ENCODE measurements at regions not wholly inside any gene's neighbourhood (a gene's known extent, or its start where the extent isn't known, plus 50 kb on each side); places are given as distances from the start of the nearest gene placed in this dataset.
"Not testable (repeated sequence)": the region's sequence is repeated elsewhere in the genome, so short reads cannot be mapped to it uniquely, and the experiment has no call there.

GRCh38 chr15:31487811-31488436 is 161.3 kb downstream of the KLF13 start:
- no peak for DNase-seq (ENCODE audit: low spot score)

- peak; percentile 75 for DNase-seq (ENCODE audit: low spot score)
Measured at GRCh38 chr15:31488437-31489204, 162.0 kb downstream of the KLF13 start.

GRCh38 chr15:31489281-31489680 is 162.6 kb downstream of the KLF13 start:
- DNase-seq (ENCODE audit: low spot score): no peak

GRCh38 chr15:31489801-31490646 is 163.4 kb downstream of the KLF13 start:
- peak; percentile 70 for DNase-seq (ENCODE audit: low spot score)

- DNase-seq (ENCODE audit: low spot score): no peak
Measured at GRCh38 chr15:31494786-31495185, 168.2 kb downstream of the KLF13 start.

GRCh38 chr15:31495281-31495680 is 168.6 kb downstream of the KLF13 start:
- DNase-seq (ENCODE audit: low spot score): no peak

- no peak for DNase-seq (ENCODE audit: low spot score)
Measured at GRCh38 chr15:31497838-31498237, 171.2 kb downstream of the KLF13 start.

- no peak for DNase-seq (ENCODE audit: low spot score)
Measured at GRCh38 chr15:31498329-31498728, 171.7 kb downstream of the KLF13 start.

GRCh38 chr15:31498756-31499155 is 172.1 kb downstream of the KLF13 start:
- no peak for DNase-seq (ENCODE audit: low spot score)

- no peak for DNase-seq (ENCODE audit: low spot score)
Measured at GRCh38 chr15:31499236-31499952, 172.8 kb downstream of the KLF13 start.

- DNase-seq (ENCODE audit: low spot score): no peak
Measured at GRCh38 chr15:31499953-31500765, 173.5 kb downstream of the KLF13 start.

- no peak for DNase-seq (ENCODE audit: low spot score)
Measured at GRCh38 chr15:31500766-31501449, 174.3 kb downstream of the KLF13 start.

GRCh38 chr15:31501536-31502157 is 175.0 kb downstream of the KLF13 start:
- DNase-seq (ENCODE audit: low spot score): no peak

GRCh38 chr15:31502541-31503229 is 176.1 kb downstream of the KLF13 start:
- DNase-seq (ENCODE audit: low spot score): no peak

- DNase-seq (ENCODE audit: low spot score): no peak
Measured at GRCh38 chr15:31503256-31503655, 176.6 kb downstream of the KLF13 start.

GRCh38 chr15:31503758-31504461 is 177.3 kb downstream of the KLF13 start:
- no peak for DNase-seq (ENCODE audit: low spot score)

GRCh38 chr15:31504462-31504839 is 177.8 kb downstream of the KLF13 start:
- DNase-seq (ENCODE audit: low spot score): no peak

GRCh38 chr15:31507573-31507972 is 180.9 kb downstream of the KLF13 start:
- DNase-seq (ENCODE audit: low spot score): not testable (repeated sequence)

GRCh38 chr15:31508656-31509055 is 182.0 kb downstream of the KLF13 start:
- DNase-seq (ENCODE audit: low spot score): no peak

All from hematopoietic multipotent progenitor cell treated with erythropoietin and hydrocortisone succinate and interleukin-3 and kit ligand, for 15 days (in vitro differentiated cells).